ENCODE measurements at regions not wholly inside any gene's neighbourhood (a gene's known extent, or its start where the extent isn't known, plus 50 kb on each side); places are given as distances from the start of the nearest gene placed in this dataset.

DNA sequence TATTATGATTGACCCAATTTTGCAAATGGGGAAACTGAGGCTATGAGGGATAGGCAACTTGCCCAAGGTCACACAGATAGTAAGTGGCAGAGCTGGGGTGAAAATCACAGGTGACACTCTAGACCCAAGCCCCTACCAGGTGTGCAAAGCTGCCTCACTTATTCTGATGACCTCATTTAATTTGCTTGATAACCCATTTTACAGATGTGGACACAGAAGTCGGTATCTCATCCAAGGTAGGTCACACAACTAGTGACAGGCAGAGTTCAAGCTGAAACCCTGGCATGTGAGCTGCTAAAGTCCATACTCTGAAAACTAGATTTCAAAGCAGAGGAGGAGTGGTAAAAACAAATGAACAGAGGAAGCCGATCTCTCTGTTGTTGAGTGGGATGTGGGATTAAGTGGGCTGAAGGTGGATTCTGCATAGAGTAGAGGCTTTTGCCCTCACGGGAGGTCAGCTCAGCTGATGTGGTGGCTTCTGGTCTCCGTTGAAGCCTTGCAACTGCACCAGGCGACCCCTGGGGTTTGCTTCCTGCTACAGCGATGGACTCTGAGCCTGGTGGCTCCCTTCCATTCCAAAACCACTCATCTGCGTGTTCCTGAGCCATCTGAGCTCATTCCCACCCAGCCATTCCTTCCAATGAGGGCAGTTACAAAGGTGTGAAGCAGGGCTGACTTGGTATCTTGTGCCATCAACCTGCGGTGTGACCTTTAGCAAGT, 164.3 kb upstream of the FHL2 start:
- ChIA-PET CTCF (interaction anchor here (1.2 kb wide), 1 partner anchor 18 kb away, joined by 3 read pairs; no protein-coding TSS in a partner anchor), POLR2A (no interaction called here)
- TF ChIP-seq, protein P1, sequence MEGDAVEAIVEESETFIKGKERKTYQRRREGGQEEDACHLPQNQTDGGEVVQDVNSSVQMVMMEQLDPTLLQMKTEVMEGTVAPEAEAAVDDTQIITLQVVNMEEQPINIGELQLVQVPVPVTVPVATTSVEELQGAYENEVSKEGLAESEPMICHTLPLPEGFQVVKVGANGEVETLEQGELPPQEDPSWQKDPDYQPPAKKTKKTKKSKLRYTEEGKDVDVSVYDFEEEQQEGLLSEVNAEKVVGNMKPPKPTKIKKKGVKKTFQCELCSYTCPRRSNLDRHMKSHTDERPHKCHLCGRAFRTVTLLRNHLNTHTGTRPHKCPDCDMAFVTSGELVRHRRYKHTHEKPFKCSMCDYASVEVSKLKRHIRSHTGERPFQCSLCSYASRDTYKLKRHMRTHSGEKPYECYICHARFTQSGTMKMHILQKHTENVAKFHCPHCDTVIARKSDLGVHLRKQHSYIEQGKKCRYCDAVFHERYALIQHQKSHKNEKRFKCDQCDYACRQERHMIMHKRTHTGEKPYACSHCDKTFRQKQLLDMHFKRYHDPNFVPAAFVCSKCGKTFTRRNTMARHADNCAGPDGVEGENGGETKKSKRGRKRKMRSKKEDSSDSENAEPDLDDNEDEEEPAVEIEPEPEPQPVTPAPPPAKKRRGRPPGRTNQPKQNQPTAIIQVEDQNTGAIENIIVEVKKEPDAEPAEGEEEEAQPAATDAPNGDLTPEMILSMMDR (IDR thresholded peaks at IDR 0.05; ENCODE audit: control extremely low read depth, extremely low read depth, low read depth, missing control alignments) = no peak
- DNase-seq (ENCODE audit: extremely low spot score) = no peak

DNA sequence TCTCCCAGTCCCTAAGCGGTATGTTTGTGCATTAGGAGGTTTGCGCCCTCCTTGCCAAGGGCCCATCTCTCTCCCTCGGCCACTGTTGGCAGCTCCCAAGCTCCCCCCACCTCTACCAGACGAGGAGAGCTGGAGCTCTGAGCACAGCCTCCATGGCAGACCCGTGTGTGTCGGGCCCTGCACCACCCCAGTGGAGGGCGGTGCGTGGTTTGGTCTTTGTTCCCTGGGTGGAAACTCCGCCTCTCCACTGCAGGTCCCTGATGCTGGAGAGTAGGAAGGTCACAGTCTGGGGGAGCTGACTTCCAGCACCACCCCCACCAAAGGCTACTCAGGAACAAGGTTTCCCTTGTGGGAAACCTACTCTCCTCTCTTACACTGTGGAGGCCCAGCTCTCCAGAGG, 162.6 kb upstream of the FHL2 start:
- CTCF ChIA-PET = interaction anchor here (1.2 to 1.3 kb wide), 2 partner anchors 17 to 22 kb away, joined by 3 to 4 read pairs; no protein-coding TSS in a partner anchor
- TF ChIP-seq, protein P1 (IDR thresholded peaks at IDR 0.05; ENCODE audit: control extremely low read depth, extremely low read depth, low read depth, missing control alignments) = no peak

DNA sequence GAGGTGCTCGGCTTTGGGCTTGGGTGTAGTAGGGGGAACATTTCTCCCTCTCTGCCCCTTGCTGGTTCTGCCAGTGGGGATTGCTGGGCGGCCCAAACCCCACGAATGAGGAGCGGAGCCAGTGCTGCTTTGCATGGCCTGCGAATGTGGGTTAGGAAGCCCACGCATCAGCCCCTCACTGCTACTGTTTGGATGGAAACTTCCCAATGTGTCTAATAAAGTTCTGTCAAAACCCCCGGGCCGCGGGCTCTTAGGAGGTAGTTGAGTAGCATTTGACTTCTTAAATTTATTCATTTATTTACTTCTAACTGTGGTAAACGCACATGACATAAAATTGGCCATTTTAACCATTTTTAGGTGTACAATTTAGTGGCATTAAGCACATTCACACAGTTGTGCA, 161.3 kb upstream of the FHL2 start:
- TF ChIP-seq, protein P1 (IDR thresholded peaks at IDR 0.05; ENCODE audit: control extremely low read depth, extremely low read depth, low read depth, missing control alignments) = no peak
- no peak for DNase-seq (ENCODE audit: extremely low spot score)
- ChIA-PET CTCF (interaction anchor here (1.5 kb wide), 1 partner anchor 17 kb away, joined by 6 read pairs; no protein-coding TSS in a partner anchor), POLR2A (no interaction called here)

More for the DNA sequence above, 162.6 kb upstream of the FHL2 start:
- no peak for DNase-seq (ENCODE audit: extremely low spot score)
- POLR2A ChIA-PET = no interaction called here

DNA sequence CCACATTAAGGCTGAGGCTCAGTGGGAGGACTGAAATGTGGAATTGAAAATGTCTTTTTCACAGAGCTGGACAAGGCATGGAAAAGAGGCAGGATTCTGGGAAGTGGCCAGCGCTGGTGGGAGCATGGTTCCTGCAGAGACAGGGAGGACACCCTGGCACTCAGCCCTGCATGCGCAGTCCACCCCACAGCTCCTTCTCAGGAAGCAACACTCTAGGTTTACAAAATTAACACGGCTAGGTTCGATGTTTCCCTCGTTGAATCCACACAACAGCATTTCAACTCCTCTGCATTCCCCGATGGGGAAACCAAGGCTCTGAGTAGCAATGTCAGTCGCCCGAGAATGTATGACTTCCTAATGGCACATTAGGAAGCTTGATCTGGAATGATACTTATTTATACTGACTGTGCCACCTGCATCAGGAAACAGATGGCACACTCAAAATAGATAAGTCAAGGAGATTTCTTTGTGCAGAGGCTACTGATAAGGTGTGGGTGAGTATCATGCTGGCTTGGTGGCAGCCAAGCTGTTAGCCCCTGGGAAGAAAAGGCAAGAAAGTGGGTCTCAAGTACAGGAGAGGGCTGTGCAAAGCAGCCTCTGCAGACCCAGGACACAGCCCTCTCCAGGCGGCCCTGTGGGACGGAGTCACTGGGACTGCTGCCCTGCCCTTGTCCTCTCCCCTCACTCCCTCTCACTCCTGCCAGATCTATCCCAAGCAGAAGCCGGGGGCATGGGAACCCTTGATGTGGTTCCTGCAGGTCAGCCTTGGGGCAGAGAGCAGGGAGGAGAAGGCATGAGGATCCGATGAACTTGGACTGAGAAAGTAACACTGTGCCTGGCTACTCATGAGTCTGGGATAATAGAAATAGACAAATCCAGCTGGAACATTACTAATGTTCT, 158.4 kb upstream of the FHL2 start:
- no peak for DNase-seq (ENCODE audit: extremely low spot score)
- POLR2A ChIA-PET = no interaction called here
- TF ChIP-seq, protein P1 (IDR thresholded peaks at IDR 0.05; ENCODE audit: control extremely low read depth, extremely low read depth, low read depth, missing control alignments) = no peak
- CTCF ChIA-PET = interaction anchor here (0.7 to 1.3 kb wide), 4 partner anchors 10 to 13 kb away, joined by 3 to 4 read pairs (median 3); no protein-coding TSS in a partner anchor

DNA sequence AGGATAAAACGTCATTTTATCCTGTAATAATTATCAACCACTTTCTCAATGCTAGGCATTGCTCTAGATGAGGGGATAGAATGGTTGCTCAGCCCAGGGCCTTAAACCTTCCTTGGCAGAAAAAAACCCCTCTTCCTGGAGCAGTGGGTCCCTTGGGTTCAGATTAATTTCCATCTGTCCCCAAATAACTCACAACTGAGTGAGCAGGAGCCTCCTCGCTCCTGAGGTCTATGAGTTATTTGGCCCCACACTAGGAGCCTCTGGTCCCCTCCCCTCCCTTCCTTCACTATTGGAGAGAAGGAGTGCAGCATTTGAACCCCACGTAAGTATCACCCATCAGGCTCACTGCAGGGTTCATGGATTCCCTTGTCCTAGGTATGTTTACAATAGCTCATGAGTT, 157.5 kb upstream of the FHL2 start:
- TF ChIP-seq, protein P1 (IDR thresholded peaks at IDR 0.05; ENCODE audit: control extremely low read depth, extremely low read depth, low read depth, missing control alignments) = no peak
- no peak for DNase-seq (ENCODE audit: extremely low spot score)
- CTCF ChIA-PET = interaction anchor here (1.0 to 1.3 kb wide), 2 partner anchors 11 to 12 kb away, joined by 3 to 4 read pairs; no protein-coding TSS in a partner anchor
- POLR2A ChIA-PET = no interaction called here

DNA sequence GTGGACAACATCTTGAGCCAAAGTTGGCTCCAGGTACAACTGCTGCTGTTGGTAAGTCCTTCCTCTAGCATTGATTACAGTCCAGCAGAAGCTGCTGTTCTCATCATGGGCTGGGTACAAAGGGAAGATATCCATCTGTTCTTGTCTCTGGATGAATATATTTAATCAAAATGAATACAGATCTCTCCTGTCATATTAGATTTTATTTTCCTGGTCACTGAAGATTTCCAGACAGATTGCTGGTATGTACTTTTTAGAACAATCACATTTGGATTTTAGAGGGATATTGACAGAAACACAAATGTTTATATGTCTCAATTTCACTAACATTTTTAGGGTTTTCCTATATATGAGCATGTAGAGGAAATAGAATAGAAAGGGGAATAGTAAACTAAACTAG, 155.4 kb upstream of the FHL2 start:
- ChIA-PET POLR2A (no interaction called here), CTCF (interaction anchor here (1.2 to 1.6 kb wide), 4 partner anchors 10 to 185 kb away, joined by 3 to 6 read pairs (median 4); no protein-coding TSS in a partner anchor)
- DNase-seq (ENCODE audit: extremely low spot score) = no peak
- TF ChIP-seq, protein P1 (IDR thresholded peaks at IDR 0.05; ENCODE audit: control extremely low read depth, extremely low read depth, low read depth, missing control alignments) = no peak

All from GM10248 (cell line).